Retinal pigment epithelial cell (primary cell): ENCODE measurements at regions not wholly inside any gene's neighbourhood (a gene's known extent, or its start where the extent isn't known, plus 50 kb on each side); places are given as distances from the start of the nearest gene placed in this dataset.
"Not testable (repeated sequence)": the region's sequence is repeated elsewhere in the genome, so short reads cannot be mapped to it uniquely, and the experiment has no call there.

Source experiments
- DNase-seq: peaks from one replicate; pipeline ENCODE4 v3.0.0-alpha.2; 2010; ENCODE audit warnings: low read depth
- H3K4me3 ChIP-seq: 2 replicates; pipeline ENCODE4 v1.5.1; 2011; ENCODE audit warnings: mild to moderate bottlenecking, low read length, control low read depth, moderate library complexity
- CTCF ChIP-seq: conservative IDR thresholded peaks from 2 replicates; pipeline ENCODE4 v1.5.1; 2011; ENCODE audit warnings: low read depth, low read length, control low read depth, inconsistent platforms

GRCh38 chr2:64274399-64275173 lies 130.4 kb upstream of the PELI1 start:
- H3K4me3 ChIP-seq = no peak overlapping the region
- no peak for TF ChIP-seq CTCF
- no peak for DNase-seq

GRCh38 chr2:64275174-64275466 lies 130.9 kb upstream of the PELI1 start:
- no peak for DNase-seq
- no peak for TF ChIP-seq CTCF
- H3K4me3 ChIP-seq = no peak overlapping the region

GRCh38 chr2:64276417-64277095 lies 132.3 kb upstream of the PELI1 start:
- no peak for DNase-seq
- TF ChIP-seq CTCF = no peak
- H3K4me3 ChIP-seq = no peak overlapping the region

- DNase-seq = no peak
- no peak overlapping the region for H3K4me3 ChIP-seq
- no peak for TF ChIP-seq CTCF
Observed at GRCh38 chr2:64277101-64277849, 133.1 kb upstream of the PELI1 start.

- H3K4me3 ChIP-seq, DNase-seq: not testable (repeated sequence)
Observed at GRCh38 chr2:64280812-64281211, 136.6 kb upstream of the PELI1 start.

- no peak for TF ChIP-seq CTCF
- no peak for DNase-seq
- H3K4me3 ChIP-seq = no peak overlapping the region
Observed at GRCh38 chr2:64283006-64283570, 138.9 kb upstream of the PELI1 start.

GRCh38 chr2:64283641-64284361 lies 139.6 kb upstream of the PELI1 start:
- DNase-seq = no peak
- no peak overlapping the region for H3K4me3 ChIP-seq
- no peak for TF ChIP-seq CTCF
